GM19467 (cell line): ENCODE measurements at regions not wholly inside any gene's neighbourhood (a gene's known extent, or its start where the extent isn't known, plus 50 kb on each side); places are given as distances from the start of the nearest gene placed in this dataset.

Experiments used
- ATAC-seq: cut with Tn5 transposase; IDR thresholded peaks from one replicate; pipeline ENCODE4 v1.9.1; 2021; ENCODE audit warnings: mild to moderate bottlenecking, moderate library complexity; ENCODE audit not compliant: unreplicated experiment

DNA sequence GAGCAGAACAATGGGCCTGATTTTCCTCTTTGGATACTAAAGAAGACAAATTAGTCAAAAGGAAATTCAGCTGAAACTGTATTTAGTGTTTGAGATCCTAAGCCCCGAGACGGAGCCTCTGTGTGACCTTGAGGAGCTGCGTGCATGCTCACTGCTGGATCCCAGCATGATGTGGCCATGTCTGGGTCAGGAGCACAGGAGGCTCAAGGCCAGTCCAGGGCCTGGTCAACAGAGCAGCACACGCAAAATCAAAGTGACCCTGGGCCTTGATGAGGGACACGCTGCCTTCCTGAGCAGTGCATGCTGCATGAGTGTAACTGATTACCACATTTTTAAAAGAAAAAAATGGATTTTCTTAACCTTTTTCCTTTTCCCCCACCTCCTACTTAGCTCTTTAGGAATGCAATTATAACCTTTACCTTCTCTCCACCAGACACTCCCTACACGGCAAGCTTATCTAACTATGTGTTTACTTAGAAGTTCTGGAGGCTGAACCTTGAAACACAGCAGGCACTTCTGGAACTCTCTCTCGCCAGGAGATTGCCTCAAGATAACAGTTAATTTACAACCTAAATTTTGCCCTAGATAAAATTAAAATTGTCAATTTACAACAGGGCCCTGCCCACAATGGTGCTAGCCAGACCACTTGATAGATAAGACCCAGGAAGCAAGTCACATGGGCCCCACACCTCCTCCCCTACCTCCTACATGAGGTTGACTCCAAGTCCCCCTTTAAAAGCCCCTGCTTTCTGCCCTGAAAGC is 144.6 kb downstream of the LRIG2 start:
- no peak for ATAC-seq

DNA sequence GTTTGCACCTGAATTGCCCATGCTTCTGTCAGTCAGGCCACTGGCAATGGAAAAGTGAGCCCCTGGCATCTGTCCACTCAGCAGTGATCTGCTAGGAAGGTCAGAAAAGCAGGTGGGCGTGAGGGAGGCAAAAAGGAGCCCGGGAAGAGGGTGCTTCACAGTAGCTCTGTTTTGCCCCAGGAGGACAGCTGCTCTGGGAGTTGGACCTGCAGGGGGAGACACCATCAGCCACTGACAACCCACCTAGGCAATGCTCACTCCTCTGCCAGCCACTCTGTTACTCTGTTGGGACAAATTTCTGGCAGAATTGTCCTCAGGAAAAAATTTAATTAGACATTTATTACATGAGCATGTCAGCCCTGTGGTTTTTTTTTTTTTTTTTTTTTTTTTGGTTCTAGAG is 146.4 kb downstream of the LRIG2 start:
- no peak for ATAC-seq

DNA sequence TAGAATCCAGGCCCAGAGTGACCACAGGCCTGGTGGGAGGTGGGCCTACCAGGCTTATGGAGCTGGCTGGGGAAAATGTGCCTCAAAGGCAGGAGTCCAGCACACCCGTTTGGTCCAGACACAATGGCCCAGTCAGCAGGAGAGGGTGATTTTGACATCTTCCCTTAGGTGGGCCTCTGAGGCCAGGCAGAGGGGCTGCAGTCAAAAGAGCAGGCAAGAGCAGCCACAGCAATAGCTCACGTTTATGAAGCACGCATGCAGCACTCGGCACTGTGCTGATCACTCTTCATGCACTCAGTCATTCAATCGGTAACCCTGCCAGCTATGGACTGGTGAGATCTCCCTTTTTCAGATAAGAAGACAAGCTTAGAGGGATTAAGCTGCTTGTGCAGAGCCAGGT is 146.8 kb downstream of the LRIG2 start:
- ATAC-seq = no peak

DNA sequence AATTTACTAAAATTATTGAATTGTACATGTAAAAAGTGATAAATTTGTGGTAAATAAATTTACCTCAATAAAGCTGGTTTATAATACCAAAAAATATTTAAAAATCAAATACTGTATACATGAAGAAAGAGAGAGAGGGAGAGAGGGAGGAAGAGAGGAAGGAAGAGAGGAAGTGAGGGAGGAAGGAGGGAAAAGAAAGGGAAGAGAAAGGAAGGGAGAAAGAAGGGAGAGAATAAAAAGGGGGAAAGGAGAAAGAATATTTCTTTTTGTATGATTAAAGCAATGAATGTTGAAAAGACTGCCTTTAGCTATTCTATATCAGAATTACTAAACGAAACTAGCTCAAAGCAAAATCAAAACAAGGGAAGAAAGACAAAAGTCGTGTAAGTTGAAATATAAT is 150.0 kb downstream of the LRIG2 start:
- ATAC-seq = no peak

GRCh38 chr1:113223546-113223945 is 150.5 kb downstream of the LRIG2 start:
- no peak for ATAC-seq

DNA sequence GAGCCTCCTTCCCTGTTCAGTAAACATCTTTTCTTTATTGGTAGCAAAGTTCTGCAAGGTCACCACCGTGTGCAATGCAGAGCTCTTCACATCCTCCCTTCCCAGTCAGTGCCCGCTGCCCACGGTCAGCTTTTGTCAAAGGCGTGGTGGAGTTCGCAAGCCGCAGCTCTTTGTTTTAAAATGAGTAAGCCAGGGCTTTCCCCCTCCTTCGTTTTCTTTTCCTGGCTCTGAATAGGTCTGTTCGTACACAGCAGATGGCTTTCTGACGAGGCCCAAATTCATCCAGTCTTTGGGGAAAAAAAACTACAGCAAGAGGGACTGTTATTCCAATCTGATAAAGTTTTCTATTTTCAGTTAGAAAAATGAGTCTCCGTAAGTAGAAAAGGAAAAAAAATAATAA is 153.2 kb downstream of the LRIG2 start:
- no peak for ATAC-seq

DNA sequence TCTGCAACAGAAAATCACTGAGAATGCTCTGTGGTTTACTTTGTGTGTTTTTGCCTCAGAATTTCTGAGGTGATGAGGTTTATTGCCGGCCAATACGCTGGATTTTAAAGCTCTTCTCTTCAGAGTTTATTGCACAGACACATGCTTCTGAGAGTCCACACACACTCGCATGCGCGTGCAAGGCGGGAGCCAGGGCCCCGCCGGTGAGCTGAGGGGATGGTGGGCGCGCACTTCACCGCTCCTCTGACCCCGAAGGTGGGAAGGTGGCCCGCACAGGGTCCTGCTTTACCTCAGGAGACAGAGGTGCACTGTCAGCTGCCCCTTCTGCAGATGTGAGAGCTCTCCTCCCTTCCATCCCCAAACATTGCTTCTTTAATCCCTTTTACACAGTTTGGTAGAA is 158.4 kb upstream of the MAGI3 start:
- ATAC-seq = no peak

GRCh38 chr1:113233441-113233840 is 156.9 kb upstream of the MAGI3 start:
- no peak for ATAC-seq

DNA sequence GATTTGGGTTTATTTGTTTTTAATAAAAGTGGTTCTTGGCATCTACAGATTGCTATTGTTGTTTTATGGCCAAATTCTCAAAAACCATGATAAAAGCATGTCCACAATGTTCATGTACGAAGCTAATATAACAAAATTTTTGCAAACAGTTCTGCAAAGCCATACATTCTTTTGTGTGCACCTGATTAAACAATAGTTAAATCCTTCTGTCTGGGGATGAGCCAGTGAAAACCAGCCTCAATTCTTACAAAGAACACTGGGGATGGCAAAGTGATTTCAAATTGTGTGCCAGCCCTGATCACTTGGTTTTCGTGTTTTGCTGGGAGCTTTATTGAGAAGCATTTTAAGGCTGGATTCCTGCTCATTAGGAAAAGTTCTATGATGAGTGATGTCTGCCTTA is 149.1 kb upstream of the MAGI3 start:
- no peak for ATAC-seq

- no peak for ATAC-seq
Measured at GRCh38 chr1:113242481-113242880, 147.8 kb upstream of the MAGI3 start.

DNA sequence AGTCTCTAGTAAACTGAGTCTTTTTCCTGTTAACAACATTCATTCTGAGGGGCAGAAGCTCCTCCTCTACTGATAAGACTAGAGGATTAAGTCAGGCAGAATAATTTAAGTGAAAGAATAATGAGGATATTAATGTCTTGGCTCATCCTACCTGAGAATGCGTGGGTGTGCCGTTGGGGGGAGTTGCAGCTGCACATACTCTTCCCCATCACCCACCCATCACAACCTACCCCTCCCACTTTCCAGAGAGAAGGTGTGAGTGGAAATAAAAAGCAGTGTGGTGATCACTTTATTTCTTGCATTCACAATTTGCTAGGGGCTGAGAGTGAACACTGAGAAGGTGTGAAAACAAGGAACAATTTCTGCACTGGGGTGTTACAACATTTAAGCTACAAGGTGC is 146.8 kb upstream of the MAGI3 start:
- ATAC-seq = no peak

DNA sequence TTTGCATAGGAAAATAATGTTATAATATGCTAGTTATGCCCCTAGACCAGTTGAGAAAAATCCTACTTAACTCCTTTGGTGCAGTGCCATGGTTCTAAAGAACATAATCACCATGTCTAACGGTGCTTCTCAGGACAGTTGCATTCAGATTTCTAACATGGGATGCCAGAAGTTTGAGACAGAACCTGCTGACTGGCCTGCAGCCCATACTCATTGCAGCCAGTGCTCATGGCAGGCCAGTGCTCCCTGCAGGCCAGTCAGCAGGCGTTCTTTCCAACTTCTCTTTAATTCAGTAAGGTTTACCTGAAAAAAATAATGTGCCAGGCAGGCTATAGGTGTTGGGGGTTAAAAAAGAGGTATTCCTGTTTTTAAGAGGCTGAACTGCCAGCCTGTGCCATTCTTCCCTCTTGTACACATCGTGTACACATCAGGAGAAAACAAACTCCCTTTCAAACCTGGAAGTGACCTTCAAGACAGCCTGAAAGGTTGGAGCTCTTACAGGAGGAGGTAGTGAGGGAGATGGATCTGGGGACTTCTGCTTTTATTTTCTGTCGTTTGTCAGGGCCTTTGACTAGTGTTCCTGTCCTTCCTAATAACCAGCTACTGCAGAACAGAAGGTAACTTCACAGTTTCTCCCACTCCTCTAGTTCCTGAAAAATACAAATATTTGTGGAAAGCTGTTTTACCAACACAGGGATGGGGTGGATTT is 146.0 kb upstream of the MAGI3 start:
- no peak for ATAC-seq

DNA sequence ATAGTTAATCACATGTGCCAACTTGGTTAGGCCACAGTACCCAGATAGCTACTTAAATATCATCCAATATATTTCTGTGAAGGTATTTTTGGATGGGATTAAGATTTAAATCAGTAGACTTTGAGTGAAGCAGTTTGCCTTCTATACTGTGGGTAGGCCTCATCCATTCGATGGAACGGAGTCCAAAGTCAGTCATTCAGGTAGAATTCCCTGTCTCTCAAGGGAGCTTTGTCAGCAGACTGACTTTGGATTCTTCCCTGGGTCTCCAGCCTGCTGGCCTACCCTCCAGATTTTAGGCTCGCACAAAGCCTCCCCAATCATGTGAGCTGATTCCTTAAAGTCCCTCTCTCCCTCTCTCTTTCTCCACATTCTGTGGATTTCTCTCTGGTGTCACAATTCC is 145.1 kb upstream of the MAGI3 start:
- ATAC-seq = no peak

GRCh38 chr1:113246929-113247328 is 143.4 kb upstream of the MAGI3 start:
- no peak for ATAC-seq

DNA sequence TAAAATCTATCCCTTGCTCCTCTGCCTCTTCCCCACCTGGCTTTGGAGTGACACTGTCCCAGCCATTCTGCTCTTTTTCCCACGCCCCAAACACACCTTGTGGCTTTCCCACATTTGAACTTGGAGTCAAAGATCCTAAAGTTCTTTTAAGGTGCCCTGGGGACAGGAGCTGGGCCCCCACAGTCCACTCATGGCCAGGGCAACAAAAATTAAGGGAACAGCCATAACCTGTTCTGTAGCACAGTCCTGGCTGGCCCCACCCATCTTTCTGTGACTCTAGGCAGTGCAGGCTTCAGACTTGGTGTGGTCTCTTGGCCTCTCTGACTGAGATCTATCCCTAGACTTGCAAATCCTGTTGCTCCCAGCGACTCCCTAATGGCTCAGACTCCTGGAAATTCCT is 143.0 kb upstream of the MAGI3 start:
- ATAC-seq = no peak

GRCh38 chr1:113247782-113248181 is 142.5 kb upstream of the MAGI3 start:
- ATAC-seq = no peak

- no peak for ATAC-seq
Measured at GRCh38 chr1:113248494-113248893, 141.8 kb upstream of the MAGI3 start.

GRCh38 chr1:113250161-113250560 is 140.2 kb upstream of the MAGI3 start:
- no peak for ATAC-seq

DNA sequence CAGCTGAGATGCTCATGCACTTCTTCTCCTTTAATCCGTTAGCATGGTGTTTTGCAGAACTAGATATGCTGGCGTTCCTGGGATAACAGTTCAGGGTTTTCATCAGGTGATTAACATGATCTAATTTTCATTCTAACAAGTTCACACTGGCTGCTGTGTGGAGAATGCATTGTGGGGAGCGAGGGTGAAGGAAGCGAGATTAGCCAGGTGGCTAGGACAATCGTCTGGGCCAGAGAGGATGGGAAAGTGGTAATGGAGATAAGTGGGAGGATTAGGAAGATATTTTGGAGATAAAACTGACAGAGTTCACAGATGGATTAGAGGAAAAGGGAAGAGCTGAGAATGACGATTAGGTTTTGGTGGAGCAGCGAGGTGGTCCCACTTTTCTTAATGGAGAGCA is 138.1 kb upstream of the MAGI3 start:
- ATAC-seq = no peak

- no peak for ATAC-seq
Measured at GRCh38 chr1:113253187-113253586, 137.1 kb upstream of the MAGI3 start.

DNA sequence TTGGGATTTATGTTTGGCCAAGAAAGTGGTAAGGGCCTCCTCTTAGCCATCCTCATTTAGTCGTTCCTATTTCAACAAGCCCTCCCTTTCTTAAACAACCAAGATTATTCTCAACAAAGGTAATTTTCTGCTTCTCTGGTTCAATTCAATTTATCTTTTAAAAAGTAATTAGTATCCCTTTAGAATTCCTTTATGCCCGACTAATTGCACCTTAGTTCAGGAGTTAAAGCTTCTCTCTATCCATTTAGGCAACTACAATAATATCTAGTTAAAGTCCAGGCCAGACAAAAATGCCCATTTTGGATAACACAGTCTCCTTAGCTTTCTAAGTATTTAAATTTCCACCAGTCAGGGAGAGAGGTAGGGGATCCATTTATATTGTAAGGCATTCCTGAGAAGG is 136.7 kb upstream of the MAGI3 start:
- no peak for ATAC-seq

DNA sequence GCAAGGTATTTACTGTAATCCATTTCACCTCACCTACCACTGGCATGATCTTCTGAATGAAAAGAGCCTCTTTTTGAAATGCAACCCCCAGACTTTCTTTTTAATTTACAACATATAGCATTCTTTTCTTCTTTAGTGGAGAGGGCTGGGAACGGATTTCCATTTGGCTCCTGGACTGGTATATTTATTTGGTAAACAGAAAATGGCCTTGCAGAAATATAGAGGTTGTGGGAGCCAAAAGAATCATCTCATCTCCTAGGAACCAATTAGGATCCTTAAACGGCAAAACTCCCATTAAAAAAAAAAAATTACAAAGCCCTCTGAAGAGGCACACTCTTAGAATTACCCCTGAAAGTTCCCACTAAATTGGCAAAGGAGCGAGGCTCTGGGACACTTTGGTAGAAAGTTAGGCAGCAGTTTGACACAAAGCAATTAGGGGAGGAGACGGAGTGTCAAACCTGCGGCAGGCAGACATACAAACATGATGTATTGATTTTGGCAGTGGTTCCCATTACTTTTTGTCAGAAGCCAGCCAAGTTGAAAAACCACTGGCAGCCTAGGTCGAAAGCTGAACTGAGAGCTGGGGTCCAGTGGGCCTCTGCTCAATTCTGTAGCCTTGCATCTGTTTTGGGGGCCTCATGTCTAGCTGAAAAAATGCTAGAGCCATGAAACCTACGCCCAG is 135.1 kb upstream of the MAGI3 start:
- no peak for ATAC-seq
